ENCODE measurements at regions not wholly inside any gene's neighbourhood (a gene's known extent, or its start where the extent isn't known, plus 50 kb on each side); places are given as distances from the start of the nearest gene placed in this dataset.

GRCh38 chr6:40914005-40914404 lies 125.0 kb downstream of the UNC5CL start:
- DNase-seq (ENCODE audit: extremely low spot score, insufficient read length, low read depth) = no peak

GRCh38 chr6:40912158-40912946 lies 126.7 kb downstream of the UNC5CL start:
- DNase-seq (ENCODE audit: extremely low spot score, insufficient read length, low read depth) = peak; percentile 37
- peak; percentile 86 for FAIRE-seq

More at GRCh38 chr6:40914005-40914404, 125.0 kb downstream of the UNC5CL start:
- FAIRE-seq = no peak

GRCh38 chr6:40910260-40910893 lies 128.6 kb downstream of the UNC5CL start:
- no peak for DNase-seq (ENCODE audit: extremely low spot score, insufficient read length, low read depth)
- no peak for FAIRE-seq

DNA sequence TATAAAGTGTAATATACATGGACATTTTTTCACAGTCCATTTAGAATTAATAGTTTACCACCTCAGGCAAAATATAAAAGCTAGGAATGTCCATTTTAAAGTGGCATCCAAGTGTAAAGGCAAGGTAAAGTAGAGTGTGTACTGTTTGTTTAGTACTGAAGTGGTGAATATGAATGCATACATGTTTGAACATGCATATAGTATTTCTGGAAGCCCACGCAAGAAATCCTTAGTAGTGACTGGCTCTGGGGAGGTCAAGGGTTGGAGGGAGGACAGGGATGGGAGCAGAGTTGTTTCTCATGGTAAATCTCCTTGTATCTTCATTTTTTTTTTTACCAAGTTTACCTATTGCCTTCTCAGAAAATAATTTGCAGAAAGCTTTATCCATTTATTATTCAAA lies 129.2 kb downstream of the UNC5CL start:
- FAIRE-seq (no peak), DNase-seq (ENCODE audit: extremely low spot score, insufficient read length, low read depth) (no peak)

DNA sequence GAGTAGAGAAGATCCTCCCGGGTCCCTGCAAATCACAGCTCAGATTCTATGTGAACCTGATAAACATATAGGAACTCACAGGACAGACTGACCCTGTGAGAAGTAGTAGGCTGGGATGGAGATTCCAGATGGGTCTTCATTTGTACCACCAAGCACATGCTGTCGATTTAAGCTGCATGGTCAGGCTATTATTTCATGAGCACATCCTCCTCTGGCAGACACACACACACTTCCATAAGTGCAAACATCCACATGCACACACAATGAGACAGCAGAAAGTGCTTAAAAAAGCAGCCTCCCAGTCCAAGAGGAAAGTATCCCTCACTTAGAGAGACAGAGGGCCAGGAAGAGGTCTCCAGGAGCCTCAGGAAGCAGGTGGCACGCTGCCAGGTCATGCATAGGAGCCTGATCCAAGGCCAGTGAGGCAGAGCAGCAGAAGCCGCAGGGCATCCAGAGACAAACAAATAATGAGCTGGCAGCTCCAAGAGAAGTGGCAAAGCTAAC lies 131.8 kb downstream of the UNC5CL start:
- DNase-seq (ENCODE audit: extremely low spot score, insufficient read length, low read depth) (no peak), FAIRE-seq (no peak)

DNA sequence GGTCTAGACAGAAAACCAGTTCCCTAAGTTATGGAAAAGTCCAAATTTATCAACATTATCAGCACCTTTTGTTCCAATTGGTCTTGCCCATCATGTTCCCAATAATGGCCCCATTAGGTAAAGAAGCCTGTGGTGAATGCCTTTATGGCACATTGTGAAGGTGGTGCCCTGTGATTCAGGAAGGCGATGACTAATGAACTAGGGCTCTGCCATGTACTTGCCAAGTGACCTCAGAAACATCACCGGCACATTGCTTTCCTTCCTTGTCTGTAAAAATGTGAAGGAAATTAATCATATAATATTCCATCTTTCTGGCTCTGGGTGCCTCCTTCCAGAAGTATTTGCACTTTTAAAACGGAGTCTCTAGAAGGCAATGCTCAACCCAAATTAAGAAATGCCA lies 132.3 kb downstream of the UNC5CL start:
- DNase-seq (ENCODE audit: extremely low spot score, insufficient read length, low read depth) (no peak), FAIRE-seq (no peak)

GRCh38 chr6:40904583-40905194 lies 134.3 kb downstream of the UNC5CL start:
- DNase-seq (ENCODE audit: extremely low spot score, insufficient read length, low read depth) (no peak), FAIRE-seq (no peak)

DNA sequence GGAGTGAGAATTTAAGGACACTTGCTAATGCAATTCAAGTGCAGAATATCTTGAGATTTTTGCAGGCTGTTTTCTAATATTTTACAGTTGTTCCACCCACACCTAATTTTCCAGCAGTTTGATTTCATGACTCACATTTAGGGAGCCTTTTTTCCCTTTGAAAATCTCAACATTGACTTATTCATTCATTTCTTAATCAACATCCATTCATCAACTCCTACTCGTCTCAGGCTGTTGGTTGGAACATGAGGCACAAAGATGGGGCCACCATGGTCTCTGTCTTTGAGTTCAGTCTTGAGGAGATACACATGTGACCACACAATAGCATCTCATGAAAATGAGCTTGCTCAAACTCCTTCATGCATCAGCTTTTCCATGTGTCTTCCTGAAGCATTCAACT lies 135.6 kb downstream of the UNC5CL start:
- no peak for DNase-seq (ENCODE audit: extremely low spot score, insufficient read length, low read depth)
- no peak for FAIRE-seq

DNA sequence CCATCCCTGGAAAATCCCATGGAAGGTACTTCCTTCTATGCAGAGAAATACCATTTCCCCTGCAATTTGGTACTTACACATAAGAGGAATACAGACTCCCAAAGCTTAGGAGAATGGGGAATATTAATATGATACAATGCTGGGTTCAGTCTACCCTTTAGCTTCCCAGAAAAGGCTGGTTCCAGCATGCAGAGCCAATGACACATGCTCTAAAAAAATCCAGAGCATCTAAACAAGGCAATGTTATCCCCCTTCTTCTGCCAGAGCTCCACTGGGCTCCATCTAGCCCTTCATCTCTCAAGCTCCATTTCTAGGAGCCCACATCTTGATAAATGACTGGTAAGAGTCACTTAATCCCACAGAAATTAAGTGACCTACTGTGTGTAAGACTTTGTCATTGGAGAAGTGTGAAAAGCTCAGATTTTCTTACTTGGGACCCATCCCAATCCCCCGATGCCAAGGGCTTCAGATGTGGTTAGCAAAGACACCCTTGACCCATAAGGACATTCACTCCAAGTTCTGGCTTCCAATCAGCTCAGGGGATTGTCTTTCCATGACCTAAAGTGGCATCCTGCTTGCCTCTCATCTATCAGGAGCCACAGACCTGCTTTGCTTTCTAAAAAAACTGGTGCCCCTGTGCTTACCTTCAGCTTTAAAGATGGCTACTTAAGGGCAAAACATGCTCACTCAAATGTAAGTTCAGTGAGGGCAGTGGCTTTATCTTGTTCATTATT lies 137.5 kb downstream of the UNC5CL start:
- no peak for FAIRE-seq
- DNase-seq (ENCODE audit: extremely low spot score, insufficient read length, low read depth) = no peak

- FAIRE-seq (no peak), DNase-seq (ENCODE audit: extremely low spot score, insufficient read length, low read depth) (no peak)
These were observed 138.2 kb downstream of the UNC5CL start for GRCh38 chr6:40900791-40901190.

DNA sequence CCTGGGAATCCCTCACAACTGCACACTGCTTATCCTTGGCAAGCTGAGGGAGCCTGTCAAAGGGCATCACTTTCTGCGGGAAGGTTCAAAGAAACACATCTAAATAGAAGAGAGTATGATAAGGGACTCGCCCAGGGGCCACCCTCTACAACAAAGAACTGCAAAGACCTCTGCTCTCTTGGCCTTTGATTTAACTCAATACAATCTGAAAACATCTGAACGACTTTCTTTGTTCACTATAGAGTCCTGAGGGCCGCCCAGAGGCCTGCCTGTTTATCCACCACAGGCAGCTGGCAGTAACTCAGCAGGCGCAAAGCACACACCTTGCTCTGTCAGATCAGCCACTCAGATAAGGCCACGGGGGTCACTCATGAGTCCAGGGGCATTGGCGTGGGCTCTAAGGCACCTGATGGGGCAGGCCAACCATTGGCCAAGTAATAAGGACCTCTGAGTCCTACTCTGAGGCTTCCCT lies 139.3 kb downstream of the UNC5CL start:
- FAIRE-seq (no peak), DNase-seq (ENCODE audit: extremely low spot score, insufficient read length, low read depth) (no peak)

DNA sequence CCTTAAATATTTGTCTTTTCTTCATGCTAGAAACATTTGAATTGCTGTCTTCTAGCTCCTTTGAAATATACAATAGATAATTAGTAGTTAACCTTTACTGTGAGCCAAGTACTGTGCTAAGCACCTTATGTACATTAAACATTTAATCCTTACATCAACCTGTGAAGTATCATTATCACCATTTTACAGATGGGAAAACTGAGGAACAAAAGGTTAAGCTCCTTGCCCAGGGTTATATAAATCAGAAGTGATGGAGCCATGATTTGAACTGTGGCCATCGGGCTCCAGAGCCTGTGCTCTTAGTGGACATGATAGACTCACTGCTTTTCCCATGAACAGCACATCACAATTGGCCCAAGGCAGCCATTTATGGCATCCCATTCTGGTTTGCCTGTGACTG lies 140.9 kb downstream of the UNC5CL start:
- no peak for FAIRE-seq

DNA sequence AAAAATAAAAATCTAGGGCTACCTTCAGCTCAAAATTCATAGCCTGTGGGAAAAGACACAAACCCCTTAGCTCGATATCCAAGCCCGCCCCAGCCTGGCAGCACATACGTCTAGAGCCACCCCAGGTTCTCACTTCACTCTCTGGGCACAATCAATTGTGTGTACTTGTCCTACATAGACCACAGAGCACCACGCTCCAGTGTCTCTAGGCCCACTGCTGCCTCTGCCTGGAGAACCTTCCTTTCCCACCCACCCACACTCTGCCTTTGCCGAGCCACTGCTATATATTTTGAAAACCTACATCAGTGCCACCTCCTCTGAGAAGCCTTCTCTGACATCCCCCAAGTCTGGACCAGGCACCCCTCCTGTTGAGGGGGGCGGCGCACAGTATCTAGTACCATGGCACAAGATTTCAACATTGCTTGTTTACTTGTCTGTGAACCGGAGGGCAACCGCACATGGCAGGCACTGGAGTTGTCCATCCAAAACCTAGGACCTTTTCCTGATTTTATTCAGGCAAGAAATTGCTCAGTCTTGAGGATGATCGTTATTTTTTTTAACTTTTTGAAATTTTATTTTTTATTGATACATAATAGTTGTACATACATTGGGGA lies 141.5 kb downstream of the UNC5CL start:
- no peak for FAIRE-seq
- no peak for DNase-seq (ENCODE audit: extremely low spot score, insufficient read length, low read depth)

More for the DNA sequence above, 140.9 kb downstream of the UNC5CL start:
- no peak for DNase-seq (ENCODE audit: extremely low spot score, insufficient read length, low read depth)

DNA sequence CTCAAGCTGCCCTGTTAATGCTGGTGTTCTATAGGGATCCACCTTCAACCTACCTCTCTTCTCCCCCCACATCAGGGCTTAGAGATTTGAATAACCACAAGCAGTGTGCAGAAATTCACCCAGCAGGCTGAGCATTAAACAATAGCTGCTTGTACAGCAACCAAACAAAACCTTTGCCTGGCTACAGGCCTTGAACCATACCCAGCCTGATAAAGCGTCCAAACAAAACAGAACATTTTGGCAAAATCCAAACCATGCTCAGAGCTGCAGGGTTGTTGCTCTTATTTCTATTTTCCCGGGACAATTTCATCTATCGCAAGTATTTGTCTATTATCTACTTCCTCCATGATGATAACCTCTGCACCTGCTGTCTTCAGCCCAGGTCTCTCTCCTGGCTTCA lies 142.3 kb downstream of the UNC5CL start:
- DNase-seq (ENCODE audit: extremely low spot score, insufficient read length, low read depth) (no peak), FAIRE-seq (no peak)

- DNase-seq (ENCODE audit: extremely low spot score, insufficient read length, low read depth) = no peak
These were observed 143.8 kb downstream of the UNC5CL start for GRCh38 chr6:40894962-40895799.

DNA sequence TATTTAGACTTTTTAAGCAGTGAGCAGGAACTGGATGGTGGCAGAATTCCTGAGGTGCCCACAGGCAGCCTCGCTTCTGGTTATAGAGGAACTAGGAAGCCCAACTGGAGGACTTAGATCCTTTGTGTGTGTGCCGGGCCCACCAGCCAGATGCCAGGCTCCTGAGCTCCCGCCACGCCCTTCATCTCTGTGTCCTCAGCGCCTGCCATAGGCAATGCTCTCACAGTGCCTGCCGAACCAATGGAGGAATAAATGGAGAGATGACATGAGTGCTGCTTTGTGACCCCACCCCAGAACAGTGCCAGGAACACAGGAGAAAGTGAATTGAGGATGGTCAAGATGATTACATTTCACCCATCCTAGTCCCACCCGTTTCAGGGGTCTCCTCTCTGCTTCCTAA lies 146.0 kb downstream of the UNC5CL start:
- DNase-seq (ENCODE audit: extremely low spot score, insufficient read length, low read depth) (no peak), FAIRE-seq (no peak)

More at GRCh38 chr6:40894962-40895799, 143.8 kb downstream of the UNC5CL start:
- no peak for FAIRE-seq

DNA sequence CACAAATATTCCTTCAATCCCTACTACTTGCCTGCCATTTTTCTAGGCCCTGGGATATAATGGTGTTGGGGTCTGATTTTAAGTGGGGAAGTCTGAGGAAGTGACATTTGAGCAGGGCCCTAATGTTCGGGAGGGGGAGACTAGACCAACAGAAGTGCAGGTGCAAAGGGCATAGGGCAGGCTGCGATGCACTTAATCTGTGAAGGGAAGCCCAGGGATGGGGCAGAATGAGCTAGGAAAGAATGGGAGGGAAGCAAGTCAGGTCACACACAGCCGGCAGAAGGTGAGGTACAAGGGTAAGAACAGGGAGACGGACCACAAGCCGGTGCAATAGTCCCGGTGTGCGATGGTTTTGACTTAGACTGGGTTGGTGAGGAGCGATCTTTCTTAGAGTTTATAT lies 146.8 kb downstream of the UNC5CL start:
- no peak for FAIRE-seq
- DNase-seq (ENCODE audit: extremely low spot score, insufficient read length, low read depth) = no peak

DNA sequence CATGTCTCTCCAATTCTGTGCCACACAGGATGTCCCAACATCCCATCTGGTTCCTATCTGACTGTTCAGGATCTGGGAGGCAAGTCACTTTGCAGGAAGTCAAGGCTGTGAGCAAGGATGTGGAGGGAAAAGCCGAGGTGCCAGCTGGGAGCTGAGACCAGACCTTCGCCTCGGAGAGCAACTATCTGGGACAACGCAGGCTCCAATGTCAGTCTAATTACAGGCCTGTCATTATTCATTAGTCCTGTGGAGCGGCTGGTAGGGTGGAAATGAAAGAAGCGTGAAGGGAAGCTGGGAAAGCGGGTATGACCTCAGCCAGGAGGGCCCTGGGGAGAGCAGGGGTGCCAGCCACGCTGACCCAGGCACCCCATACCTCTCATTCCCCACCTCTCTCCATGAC lies 147.3 kb downstream of the UNC5CL start:
- FAIRE-seq = no peak

DNA sequence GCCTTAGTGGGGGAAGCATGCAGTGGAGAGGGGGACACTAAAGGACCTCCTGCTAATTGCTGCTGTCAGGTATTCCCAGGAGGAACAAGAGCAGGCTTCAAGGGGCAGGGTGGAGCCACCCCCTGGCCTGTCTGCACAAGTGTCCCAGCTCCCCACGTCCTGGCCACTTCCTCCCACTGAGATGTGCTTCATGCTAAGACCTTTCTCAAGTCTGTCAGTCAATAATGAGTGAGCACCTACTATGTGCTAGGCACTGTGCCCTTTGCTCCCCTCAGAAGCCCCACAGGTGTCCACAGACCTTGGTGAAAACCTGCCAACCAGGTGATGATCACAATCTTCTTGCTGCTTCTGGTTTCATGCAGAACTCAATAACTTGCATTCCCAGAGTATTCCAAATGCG lies 147.9 kb downstream of the UNC5CL start:
- FAIRE-seq = no peak
- no peak for DNase-seq (ENCODE audit: extremely low spot score, insufficient read length, low read depth)

More for the DNA sequence above, 147.3 kb downstream of the UNC5CL start:
- no peak for DNase-seq (ENCODE audit: extremely low spot score, insufficient read length, low read depth)

All from GM18507 (cell line).